G401.6 (cell line): ENCODE measurements at regions not wholly inside any gene's neighbourhood (a gene's known extent, or its start where the extent isn't known, plus 50 kb on each side); places are given as distances from the start of the nearest gene placed in this dataset.

Experiments used
- FAIRE-seq: peaks from 2 replicates; lab custom pipeline; 2012; peaks lifted over from hg19 to GRCh38; lab: Jason Lieb, UNC

DNA sequence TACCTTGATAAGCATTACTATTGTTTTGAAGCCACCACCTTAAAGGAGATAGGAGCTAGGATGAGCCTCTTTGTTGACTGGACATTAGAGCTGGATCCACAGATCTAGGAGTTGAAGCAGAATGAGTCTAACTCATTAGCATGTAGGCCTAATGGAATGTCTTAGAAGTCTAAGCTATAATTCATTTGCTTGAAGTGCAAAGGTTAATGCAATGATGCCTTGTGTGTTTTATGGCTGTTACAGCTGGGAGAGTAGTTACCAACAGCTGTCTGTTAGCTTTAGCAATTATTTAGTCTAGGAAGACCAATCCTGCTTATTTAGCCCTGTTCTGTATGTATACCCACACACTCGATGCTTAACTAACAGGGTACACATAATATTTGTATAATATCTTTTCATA lies 419.3 kb downstream of the TUSC7 start:
- no peak for FAIRE-seq

DNA sequence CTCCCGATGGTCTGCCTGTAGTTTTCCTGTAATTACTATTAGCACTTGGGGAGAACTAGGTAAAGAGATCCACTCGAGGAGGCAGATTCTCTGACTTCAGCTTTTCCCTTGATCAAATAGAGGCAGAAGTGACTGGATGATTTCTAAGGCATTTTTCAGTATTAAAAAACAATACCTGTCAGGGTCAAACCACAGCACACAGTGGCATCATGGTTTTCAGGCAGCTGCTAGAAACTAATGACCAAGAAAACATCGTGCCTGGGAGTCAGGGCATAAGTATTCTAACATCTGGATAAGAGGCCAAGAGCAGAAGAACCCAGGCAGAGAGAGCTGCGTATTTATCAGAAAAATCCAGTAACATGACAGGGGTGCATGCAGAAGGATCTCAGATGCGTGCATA lies 419.9 kb downstream of the TUSC7 start:
- FAIRE-seq, result no peak

DNA sequence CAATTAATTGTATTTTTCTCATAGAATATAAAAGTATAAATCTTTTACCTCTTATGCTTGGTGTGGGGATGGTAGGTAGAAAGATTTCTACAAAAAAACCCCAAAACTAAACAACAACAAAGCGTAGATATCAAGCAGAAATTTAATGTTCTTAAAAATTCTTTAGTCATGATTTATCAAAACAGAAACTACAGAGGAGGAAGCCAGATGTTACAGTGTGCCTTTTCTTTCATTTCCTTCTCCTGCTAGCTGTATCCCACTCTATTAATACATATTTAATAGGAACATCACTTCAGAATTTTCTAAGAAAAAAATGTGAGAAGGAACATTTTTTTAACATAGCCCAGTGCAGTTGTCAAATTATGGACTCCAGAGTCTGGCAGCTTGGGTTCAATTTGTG lies 420.6 kb downstream of the TUSC7 start:
- no peak for FAIRE-seq

DNA sequence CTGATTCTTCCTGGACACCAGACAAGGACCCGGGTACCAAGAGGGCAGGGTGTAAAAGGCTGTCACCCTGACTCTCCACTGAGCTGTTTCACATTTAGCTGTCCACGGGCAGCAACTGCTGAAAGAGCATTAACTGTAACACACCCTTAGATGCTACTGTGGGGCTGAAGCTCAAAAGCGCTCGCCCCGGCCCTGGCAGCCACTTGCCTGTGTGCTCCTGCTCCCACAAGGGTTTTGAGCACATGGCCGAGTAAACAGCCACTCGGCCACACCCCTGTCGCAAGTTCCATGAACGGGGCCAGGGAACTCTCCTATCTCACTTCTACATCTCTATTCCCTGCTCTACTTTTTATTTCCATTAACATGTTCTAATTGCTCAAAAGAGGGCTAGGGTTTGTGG lies 421.7 kb downstream of the TUSC7 start:
- no peak for FAIRE-seq

DNA sequence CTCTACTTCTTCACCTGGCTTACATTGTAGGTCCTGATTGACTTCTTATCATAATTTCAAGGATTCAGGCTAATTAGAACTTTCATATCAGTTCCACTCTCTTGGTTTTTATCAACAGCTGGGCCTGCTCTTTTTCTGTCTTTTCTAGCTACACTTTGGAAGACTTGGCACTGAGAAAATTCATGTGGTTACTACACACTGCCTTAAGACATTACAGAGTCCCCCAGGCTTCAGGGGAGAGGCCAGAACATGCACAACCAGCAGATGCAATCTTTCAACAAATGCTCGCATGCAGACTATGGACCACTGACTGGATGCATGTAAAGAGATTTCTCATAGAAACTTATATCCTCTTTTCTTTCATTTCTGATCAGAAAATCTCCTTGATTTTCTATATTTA lies 423.5 kb downstream of the TUSC7 start:
- FAIRE-seq, result no peak

DNA sequence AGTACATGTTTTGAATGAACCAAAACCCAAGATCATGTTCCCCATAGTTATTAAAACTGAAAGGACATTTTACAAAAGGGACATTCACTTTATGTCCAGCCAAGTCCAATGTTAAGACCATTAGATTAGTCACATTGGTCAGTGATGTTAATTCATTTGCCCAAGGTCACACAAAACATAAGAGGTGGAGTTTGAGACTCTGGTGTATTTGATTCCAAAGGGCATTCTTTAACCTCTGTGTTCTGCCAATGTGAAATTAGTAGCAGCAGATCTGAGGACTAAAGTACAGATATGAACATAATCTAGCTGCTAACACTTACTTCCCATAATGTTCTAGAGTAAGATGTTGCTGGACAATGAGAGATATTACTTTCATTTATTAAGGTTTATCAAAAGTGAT lies 425.6 kb downstream of the TUSC7 start:
- FAIRE-seq, result no peak

DNA sequence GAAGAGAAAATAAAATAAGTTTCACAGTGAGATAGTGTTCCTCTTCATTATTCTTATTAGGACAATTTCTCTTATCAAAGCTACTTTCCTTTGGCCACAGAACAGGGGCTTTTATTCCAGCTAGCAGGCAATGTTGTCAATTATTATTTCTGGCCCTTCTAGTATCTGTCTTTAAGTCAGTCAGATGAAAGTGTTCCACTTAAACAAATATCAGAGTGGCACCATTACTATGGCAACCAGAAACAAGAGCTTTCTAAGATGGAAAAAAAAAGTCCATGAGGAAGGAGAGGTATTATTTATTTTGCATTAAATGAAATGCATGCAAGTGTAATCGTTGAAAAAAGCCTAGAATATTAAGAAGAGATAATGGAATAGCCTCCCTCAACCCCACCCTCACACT lies 426.4 kb downstream of the TUSC7 start:
- FAIRE-seq, result no peak

DNA sequence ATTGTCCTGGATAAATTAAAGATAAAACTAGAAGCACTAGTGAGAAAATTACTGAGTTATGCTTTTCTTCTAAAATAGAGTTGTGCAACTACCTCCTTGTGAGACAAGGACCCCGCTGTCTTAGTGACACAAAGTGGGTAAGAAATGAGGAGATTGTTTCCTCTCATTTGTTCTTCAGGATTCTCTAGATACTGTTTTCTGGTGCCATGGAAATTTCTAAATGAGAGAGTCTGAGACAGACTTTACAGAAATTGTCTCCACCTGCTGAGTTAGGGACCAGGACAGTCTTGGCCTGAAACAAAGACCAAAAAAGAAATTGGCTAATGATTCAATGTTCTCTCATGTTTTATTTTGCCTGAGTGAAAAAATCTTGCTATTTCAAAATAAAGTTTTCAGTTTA lies 427.5 kb downstream of the TUSC7 start:
- no peak for FAIRE-seq

DNA sequence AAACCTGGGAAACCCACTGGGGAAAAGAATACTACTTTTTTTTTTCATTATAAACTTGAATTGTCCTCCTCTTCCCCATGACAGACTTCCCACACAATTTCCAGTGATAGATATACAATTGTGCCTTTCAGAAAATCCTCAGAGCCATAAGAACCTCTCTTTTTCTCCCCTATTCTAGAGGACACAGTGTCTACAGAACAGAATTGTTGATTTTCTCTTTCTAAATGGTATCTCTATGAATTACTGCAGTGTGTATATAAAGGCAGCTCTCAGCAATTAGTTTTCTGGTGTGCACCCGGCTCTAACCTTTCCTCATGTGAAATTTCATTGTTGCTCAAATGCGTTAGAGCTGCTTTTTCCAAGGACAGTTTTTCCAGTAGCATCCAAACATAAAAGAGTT lies 430.1 kb downstream of the TUSC7 start:
- no peak for FAIRE-seq

DNA sequence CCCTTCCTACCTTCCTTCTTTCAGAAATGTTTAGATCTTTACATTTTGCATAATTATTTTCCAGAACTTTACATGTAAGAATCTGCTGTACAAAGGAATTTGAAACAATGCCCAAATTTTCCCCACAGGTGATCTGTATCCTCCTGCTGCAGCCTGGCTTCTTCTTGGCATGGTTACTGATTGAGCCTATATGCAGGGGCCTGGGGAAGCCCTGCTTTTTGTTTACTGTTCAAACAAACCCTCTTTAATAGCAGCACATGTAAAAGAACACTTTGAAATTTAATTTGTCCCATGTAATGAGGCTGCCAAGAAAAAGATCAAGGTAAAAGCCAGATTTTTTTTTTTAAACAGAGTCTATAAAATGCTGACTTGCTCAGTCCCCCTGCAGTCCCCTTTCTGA lies 432.2 kb downstream of the TUSC7 start:
- FAIRE-seq, result no peak

DNA sequence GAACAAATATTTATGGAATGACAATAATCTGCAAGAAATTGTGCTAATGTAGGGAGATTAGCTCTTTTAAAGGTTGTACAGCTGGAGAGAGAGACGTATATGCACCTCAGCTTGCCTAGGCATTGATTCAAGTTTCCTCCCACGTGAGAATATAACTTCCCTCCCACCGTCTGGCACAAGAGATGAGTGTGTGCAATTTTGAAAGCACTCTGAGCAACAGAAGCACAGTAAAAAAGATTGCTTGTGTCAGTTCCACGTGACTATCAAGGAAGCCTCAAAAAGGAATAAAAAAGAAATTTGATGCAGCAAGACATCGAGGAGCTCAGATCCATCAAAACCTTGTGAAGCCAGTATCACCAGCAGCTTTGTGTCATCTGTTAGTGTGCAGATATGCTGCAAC lies 435.3 kb downstream of the TUSC7 start:
- FAIRE-seq, result no peak

DNA sequence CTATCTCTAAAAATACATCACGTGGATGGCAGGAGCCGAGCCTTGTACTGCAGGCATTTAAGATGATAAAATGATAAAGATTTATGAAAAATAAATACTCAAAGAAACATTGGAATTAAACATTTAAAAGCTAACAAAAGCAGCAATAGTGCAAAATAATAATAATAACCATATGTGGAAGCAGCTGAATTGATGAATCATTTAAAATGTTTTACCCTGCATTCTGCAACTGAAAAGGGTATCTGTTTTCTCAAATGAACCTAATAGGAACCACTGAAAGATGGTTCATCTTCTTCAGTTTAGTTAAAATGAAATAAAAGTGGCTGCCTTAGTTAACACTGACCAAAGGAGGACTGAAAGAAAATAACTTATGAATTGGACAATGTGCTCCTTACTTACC lies 436.1 kb downstream of the TUSC7 start:
- FAIRE-seq, result no peak

DNA sequence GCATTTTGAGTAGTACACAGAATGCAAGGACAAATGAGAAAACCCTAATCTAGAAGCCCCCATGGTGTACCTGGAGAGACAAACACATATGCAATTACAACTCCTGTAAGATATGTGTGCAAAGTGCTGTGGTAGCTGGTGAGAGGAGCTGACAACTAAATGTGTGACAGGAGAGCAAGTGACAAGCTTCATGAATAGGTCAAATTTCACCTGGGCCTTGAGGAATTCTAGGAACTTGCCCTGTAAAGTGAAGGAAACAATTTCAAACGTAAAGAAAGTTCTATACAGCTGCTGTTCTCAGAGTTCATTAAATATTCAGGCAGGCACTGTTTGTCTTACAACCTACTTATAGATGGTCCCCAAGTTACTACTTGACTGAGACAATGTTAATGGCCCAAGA lies 437.0 kb downstream of the TUSC7 start:
- FAIRE-seq, result no peak

DNA sequence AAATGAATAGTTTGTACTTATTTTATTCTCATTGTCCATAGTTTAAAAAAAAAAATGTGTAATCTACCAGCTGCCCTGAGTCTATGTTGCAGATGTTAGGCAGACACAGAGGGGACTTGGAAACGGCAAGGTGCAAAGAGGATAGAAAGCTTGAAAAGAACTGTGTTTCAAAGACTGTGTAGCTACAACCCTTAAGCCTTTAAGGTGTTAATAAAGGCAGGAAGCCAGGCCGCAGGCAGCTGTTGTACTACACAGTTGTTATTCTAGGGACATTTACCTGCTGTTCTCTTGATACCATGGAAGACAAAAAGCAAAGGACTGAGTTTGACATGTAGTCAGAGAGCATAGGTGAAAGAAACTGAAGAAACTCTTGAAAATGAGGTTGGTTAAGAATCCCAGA lies 440.0 kb downstream of the TUSC7 start:
- no peak for FAIRE-seq

DNA sequence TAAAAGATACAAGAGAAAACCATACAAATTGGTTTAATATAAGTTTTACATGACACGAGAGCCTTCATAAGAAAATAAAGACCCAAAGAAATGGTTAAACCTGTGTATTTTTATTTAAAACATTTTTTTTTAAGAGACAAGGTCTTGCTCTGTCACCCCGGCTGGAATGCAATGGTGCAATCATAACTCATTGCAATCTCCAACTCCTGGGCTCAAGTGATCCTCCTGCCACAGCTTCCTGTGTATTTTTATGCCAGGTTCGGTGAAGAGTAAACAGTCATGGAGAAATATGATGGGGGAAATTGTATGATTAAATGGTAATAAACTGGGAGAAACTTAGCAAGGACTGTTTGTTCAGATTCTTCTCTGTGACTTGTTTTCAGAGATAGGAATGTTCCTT lies 441.0 kb downstream of the TUSC7 start:
- FAIRE-seq, result no peak

DNA sequence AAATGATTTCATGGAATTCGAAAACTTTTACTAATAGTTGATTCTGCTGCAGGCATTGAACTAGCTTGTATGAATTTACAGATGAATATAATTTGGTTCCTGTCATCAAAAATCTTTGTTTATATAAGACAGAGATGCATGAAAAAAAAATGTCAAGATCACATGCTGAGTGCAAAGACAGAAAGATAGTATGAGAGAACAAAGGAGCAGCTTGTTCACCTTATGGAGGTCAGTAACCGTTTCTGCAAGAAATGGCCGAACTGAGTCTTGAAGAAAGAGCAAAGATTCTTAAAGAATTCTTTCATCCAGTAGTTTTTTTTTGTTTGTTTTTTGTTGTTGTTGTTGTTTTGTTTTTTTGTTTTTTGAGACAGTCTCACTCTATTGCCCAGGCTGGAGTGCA lies 450.6 kb downstream of the TUSC7 start:
- no peak for FAIRE-seq

DNA sequence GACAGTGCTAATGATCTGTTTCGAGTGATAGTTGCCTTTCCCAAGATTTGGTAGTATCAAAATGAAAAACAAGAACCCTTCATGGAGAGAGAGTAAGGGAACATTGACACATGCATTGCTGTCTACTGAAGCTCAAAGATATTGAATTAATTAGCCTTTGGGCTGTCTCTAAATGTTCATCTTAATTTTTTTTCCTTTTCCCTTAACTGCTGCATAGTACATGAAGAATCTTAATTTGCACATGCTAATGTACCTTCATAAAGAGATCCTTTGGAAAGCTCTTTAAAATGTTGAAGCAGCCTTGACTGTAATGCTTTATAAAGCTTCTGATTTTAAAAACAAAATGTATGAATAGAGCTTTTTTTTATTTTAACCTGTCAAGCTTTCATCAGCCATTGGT lies 452.2 kb downstream of the TUSC7 start:
- no peak for FAIRE-seq

DNA sequence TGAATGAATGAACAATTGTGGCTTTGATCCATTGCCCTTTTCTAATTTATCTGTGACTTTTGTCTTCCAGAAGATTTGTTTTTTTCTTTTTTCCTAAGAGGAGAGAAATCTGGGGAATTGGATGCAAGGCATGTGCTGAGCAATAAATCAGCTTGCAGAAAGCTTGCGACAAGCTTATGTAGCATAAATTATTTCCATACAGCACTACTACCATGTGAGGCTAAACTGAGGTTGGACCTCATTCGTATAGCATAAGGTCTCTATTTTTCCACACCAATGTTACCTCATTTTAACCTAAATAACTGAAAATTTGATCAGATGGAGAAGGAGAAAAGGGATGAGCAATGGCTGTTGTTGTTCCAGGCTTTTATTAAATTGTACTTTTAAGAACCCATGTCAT lies 455.6 kb downstream of the TUSC7 start:
- no peak for FAIRE-seq

DNA sequence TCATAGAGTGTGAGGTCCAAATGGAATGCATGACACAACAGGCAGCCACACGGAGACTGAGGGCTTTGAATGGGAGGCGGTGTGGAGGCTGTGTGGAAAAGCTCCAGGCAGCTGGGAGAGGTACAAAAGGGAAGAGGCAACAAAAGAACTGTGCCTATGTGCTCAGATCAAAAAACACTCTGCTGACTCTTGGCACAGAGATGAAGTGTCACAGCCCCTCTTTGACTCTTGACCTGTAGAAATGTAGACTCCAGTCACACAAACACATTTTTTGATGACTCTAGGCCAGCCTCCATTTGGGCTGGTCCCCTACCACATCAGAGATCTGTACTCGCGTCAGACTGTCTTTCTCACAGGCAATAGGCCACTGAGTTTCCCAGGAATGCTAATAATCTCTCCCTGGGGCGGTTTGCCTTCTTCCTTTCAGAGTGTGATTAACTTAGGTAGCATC lies 456.0 kb downstream of the TUSC7 start:
- no peak for FAIRE-seq

DNA sequence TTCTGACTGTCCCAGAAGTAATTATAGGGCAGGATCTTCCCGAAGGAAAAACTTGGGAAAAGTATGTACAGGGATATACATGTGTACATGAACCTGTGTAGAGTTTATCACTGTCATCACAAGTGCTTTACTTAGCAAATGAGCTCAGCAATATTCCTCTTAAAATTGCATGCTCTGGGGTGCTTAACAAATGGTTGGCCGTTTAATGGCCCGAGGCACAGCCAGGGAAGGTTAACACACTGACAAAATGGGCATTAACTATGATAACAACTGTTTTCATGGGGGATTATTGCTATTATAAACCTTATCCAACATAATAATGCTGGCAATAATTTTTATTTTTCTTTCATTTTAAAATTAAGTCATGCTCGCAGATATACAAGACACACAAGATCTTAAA lies 459.3 kb downstream of the TUSC7 start:
- FAIRE-seq, result no peak

DNA sequence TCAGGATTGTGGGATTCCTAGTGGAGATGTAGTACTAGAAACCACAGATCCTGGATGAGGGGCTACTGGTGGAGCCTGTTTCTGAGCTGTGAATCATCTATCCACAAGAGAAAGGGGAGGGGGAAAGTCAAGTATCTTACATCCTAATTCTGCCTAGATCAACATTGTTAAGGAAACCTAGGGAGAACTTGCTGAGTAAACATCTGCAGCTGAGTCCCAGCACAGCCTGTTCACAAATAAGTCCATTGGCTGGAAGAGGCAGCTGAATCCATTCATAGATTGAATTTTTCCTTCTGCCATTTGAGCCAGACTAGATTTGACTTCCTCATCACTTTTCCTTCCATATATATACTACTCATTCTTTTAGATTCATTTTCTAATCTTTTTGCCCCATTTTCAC lies 460.5 kb downstream of the TUSC7 start:
- no peak for FAIRE-seq

DNA sequence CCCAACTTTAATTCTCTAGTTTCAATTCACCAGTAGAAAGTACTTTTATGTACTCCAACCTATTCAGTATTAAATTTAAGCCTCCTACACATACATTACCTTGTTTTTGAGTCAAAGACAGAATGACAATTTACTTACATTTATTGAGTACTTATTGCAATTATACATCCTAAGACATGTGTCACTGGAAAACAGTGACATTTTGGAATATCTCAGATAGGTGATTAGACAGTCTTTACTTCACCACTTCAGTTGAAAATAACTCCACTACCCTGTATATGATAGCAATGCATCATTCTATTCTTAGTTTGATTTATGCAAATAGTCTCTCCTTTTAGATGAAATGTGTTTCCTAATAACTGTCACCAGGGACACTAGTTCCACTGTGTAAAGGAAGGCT lies 461.5 kb downstream of the TUSC7 start:
- no peak for FAIRE-seq

DNA sequence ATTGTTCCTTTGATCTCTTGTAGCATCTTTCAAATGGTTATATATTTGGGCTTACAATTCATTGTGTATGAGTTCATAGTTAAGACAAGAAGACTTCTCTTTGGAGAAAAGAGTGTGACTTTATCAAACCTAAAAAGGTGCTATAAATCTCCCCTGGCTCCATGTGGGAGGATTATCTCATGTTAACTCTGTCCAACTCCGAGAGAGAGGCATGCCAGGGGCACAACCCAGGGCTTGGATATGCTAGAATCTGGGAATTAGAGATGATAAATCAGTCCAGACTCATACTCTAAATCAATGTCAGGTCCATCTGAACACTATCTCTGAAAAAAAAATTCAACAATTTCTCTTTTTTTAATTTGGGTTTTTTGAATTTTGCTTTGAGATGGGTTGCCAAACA lies 462.8 kb downstream of the TUSC7 start:
- no peak for FAIRE-seq

DNA sequence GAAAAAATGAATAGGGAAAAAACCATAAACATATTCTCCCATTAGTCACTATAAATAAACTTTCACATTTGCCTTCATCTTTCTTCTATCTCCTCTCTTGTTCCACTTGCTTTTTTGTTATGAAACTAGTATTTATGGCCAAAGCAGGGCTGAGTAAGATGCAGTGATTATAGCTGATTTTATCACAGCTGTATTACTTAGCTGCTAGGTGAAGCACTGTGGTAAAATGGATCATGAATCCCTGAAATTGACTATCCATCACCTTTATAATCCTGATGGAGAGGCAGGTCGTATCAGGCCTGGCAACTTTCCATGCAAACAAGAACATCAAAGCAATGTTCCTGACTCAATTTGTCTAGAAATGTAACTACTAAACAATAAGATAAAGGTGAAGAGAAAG lies 471.6 kb downstream of the TUSC7 start:
- no peak for FAIRE-seq

DNA sequence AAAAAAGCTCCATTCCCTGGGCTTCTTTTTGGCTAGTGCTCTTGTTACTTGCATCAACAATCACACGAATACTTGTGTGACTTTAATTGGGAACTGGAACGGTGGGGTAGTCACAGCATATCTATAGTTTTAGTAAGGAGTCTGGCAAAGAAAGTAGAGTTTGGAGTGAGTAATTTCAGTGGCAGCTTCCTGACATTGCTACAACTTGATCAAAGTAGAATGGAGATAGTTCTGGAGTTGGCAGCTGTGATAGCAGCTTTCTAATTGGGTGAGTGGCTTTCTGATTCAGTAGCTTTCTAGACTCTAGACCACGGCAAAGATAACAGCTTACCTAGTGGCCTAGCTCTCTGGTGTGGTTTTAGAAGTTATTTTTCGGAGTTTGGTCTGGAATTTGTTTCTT lies 475.0 kb downstream of the TUSC7 start:
- FAIRE-seq, result no peak

DNA sequence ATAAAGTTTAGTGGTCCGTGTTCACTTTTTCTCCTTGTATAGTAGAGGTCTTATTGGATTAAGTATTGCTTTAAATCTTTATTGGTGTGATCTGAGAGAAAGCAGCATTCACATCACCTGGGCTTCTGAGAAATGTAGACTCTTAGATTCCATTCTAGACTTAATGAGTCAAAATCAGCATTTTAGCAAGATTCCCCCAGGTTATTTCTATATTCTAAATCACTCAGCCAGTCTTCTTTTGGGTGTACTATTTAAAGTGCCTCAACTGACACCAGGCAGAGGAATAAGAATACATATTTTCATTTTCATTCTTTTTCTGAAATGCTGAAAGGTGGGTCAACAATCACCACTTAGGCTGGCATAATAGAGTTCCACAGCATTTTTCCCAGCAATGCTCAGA lies 481.7 kb downstream of the TUSC7 start:
- FAIRE-seq, result no peak
